GM12873 (cell line): ENCODE measurements at regions not wholly inside any gene's neighbourhood (a gene's known extent, or its start where the extent isn't known, plus 50 kb on each side); places are given as distances from the start of the nearest gene placed in this dataset.

Experiments used
- TF ChIP-seq, protein P1 (sequence below): IDR thresholded peaks from 2 replicates; pipeline ENCODE4 v1.5.1; 2012; ENCODE audit warnings: low read depth, mild to moderate bottlenecking, moderate library complexity, low read length, control low read depth; ENCODE audit not compliant: insufficient read depth; ENCODE audit errors: missing control alignments

DNA sequence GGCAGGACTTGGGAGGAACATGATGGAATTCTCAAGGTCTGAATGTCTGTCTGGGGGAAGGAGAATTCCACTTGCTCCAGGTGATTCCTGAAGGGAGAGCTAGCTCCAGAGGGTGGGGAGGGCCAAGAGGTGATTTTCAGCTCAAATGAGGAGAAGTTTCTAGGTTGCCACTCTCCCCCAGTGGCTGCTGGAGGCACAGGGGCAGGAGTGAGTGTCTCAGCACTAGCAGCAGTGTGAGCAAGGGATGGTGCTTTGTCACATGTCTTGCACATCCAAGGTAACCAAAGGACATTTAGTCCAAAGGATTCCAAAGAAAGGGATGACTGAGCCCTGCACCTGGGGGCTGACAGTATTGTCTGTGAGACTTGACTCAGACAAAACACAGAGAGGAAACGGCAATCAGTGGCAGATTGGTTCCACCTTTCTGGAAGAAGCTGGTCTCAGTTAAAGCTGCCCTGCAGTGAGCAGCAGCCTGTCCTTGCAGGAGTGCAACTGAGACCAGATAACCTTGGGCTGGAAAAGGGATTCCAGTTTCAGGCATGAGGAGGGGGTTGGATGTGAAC, 51.2 kb upstream of the PCBD1 start:
- TF ChIP-seq, protein P1, sequence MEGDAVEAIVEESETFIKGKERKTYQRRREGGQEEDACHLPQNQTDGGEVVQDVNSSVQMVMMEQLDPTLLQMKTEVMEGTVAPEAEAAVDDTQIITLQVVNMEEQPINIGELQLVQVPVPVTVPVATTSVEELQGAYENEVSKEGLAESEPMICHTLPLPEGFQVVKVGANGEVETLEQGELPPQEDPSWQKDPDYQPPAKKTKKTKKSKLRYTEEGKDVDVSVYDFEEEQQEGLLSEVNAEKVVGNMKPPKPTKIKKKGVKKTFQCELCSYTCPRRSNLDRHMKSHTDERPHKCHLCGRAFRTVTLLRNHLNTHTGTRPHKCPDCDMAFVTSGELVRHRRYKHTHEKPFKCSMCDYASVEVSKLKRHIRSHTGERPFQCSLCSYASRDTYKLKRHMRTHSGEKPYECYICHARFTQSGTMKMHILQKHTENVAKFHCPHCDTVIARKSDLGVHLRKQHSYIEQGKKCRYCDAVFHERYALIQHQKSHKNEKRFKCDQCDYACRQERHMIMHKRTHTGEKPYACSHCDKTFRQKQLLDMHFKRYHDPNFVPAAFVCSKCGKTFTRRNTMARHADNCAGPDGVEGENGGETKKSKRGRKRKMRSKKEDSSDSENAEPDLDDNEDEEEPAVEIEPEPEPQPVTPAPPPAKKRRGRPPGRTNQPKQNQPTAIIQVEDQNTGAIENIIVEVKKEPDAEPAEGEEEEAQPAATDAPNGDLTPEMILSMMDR, result no peak

DNA sequence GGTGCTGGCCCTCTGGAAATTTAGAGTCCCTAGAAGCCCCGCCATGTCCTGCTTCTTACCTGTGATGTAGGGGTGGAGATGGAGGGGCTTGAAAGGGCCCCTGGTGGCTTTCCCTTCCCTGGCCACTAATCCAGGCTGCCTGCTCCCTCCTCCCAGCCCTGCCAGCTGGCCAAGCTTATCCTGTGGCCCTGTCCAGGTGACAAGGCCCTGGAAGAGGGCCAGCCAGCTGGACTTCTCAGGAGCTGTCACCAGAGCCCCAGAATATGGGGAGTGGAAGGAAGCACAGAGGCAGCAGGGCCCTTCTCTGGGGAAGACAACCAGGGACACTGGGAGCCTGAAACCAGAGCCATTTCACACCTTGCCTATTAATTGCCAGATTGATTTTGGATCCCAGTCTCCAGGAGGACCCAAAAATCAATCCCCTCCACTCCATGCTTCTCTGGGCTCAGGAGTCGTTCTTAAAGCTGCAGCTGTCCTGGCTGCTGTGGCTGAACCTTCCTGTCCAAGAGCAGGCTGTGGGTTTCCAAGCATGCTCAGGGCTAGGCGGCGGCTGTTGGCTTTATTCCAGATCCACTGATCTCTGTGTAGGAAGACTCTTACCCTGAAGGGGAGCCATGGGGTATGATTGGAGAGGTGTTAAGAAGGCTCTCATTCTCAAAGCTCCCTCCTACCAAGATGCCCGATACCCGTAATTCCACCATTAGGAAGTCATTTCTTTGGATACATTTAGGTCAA, 52.6 kb upstream of the PCBD1 start:
- TF ChIP-seq, protein P1, result no peak

DNA sequence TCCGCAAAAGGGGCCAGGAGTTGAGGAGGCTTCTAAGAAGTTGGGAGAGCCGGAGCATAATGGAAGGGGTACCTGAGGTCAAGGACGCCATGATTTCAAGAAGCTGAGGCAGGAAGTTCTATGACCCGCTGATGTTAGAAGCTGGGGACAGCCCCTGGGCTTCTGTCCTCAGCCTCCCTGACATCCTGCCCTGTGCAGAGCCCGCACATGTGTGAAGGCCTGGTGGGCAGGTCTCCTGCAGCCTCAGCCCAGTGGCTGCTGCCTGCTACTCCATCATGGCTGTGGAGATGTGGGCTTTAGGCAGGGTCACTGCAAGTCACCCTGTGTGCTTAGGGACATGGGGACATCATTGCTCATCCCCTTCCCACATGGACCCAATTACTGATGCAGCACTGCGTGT, 53.8 kb upstream of the PCBD1 start:
- TF ChIP-seq, protein P1, result no peak

DNA sequence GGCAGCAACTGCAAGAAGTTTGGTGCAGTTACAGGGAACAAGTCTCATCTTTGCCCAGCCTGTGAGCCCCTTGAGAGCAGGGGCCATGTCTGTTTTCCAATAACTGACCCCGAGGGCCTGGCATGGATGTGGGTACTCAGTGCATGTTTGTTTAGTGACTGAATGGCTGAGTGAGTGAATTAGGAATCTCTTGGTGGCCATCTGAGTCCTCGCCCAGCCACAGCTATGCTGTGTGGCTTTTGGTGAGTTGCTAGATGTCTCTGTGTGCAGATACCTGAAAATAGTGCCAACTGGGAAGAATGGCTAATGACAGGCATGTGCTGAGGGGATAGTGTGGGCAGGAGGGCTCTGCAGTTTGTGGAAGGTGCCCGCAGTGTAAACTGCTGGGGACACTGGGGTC, 54.4 kb upstream of the PCBD1 start:
- TF ChIP-seq, protein P1, result no peak

DNA sequence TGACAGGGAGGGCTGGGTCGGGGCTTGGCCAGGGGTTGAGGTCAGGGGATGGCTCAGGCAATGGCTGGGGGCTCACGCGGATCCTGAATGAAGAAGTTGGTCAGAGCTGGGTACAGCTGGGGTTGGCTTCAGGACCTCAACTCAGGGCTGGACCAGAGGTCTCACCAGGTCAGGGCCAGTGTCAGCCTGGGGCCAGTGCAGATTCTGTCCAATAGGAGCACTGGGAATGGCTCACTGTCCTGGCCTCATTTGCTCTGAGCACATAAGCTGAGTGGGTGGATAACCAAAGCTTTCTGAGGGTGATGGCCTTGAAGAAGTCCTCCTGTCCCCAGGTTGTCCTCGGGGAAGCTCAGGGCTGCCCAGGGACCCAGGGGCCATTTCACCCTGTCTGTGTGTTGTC, 54.9 kb upstream of the PCBD1 start:
- TF ChIP-seq, protein P1, result no peak

DNA sequence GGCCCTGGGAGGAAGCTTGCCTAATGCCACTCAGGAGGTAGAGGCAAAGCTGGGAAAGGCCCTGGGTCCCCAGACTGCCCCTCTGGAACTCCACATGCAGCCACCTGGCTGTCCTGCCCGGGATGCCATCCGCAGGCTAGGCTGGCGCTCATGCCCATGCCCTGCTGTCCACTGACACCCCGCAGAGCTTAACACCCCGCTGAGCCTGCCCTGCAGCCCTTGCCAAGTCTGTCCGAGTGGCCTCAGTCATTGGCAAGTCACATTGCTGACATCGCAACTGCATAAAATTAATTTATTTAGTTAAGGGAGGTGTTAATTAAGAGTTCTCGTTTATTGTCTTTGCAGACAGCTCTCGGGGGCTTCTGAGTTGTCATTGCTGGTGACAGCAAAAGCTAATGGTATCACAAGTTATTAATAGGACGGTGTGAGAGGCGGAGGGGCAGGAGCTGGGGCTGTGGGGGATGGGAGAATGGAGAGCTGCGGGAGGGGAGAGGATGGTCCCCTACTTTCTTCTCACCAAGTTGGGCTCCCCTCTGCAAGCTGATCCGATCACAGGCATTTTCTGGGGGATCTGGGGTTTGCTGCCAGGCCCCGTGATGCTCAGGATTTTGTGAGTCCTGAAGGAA, 55.6 kb upstream of the PCBD1 start:
- TF ChIP-seq, protein P1, result no peak

DNA sequence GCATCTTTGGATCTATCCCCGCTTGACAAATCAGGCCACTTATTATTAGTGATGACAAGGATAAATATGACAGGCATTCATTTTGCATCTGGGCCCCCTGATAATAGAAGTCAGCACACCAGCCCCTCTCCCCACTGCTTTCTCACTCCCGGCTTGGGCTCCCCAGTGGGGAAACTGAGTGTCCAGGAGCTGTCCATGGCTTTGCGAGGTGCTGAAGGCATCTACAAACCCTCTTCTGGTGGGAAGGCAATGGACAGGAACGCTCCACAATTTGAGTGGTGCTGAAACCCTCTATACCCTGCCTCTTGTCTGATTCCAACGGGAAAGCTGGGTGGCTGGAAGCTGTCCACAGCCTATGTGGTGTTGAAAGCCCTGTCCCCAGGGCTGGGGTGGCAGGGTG, 61.7 kb upstream of the PCBD1 start:
- TF ChIP-seq, protein P1, result no peak
